ENCODE measurements at regions not wholly inside any gene's neighbourhood (a gene's known extent, or its start where the extent isn't known, plus 50 kb on each side); places are given as distances from the start of the nearest gene placed in this dataset.

- TF ChIP-seq TEAD4 (IDR thresholded peaks at IDR 0.05) (no peak), CEBPB (IDR thresholded peaks at IDR 0.05) (no peak), TAF1 (IDR thresholded peaks at IDR 0.05; ENCODE audit: low read depth) (no peak)
These were observed 218.2 kb downstream of the BMP7 start for GRCh38 chr20:57048027-57048869.

Data from Ishikawa (cell line).